GM12878 (cell line): ENCODE measurements at regions not wholly inside any gene's neighbourhood (a gene's known extent, or its start where the extent isn't known, plus 50 kb on each side); places are given as distances from the start of the nearest gene placed in this dataset.

Source experiments
- ATAC-seq: fragments of 200-7000 bp; cut with Tn5 transposase; 3 replicates; pipeline ENCODE4 v1.9.1; 2020; ENCODE audit warnings: mild to moderate bottlenecking, moderate library complexity
- BruUV-seq: library from RNA; stranded (reverse); fragments of 400-500 nt; replicated peaks from 2 replicates; lab custom pipeline; 2021; lab: Mats Ljungman, UMichigan
- CTCF ChIA-PET: fragments of 300-600 bp; sonication (Branson Sonifier 250); formaldehyde crosslinking; extraction: SDS; loops from one replicate; lab custom pipeline; 2021; ENCODE audit warnings: inconsistent platforms; lab: Yijun Ruan, JAX
- POLR2A ChIA-PET: fragments of 350-600 bp; formaldehyde crosslinking; extraction: SDS; loops from one replicate; lab custom pipeline; 2021; ENCODE audit warnings: inconsistent platforms; lab: Charles Lee
- RAD21 ChIA-PET: fragments of 300-600 bp; sonication (Branson Sonifier 250); formaldehyde crosslinking; loops from one replicate; lab custom pipeline; 2023; ENCODE audit warnings: antibody characterized with exemption; ENCODE audit not compliant: unreplicated experiment; lab: Charles Lee
- SMC1A ChIA-PET: fragments of 300-600 bp; sonication (Branson Sonifier 250); formaldehyde crosslinking; loops from one replicate; lab custom pipeline; 2023; ENCODE audit not compliant: unreplicated experiment, uncharacterized antibody; lab: Charles Lee
- DNase-seq: peaks from one replicate; pipeline ENCODE4 v3.0.0-alpha.2; 2011; ENCODE audit warnings: low read depth, low spot score
- FAIRE-seq: peaks from 3 replicates; lab custom pipeline; 2011; peaks lifted over from hg19 to GRCh38; lab: Jason Lieb, UNC
- H2AFZ ChIP-seq: 2 replicates; pipeline ENCODE4 v1.6.0; 2011; ENCODE audit warnings: low read depth, low read length, control low read depth; ENCODE audit not compliant: control insufficient read depth
- H3K27ac ChIP-seq: 2 replicates; pipeline ENCODE4 v1.5.1; 2011; ENCODE audit warnings: control low read depth; ENCODE audit not compliant: control insufficient read depth, insufficient read depth
- H3K27me3 ChIP-seq, 2 experiments: replicated peaks in 1 of 2; 2 replicates each; pipeline versions ENCODE4 v1.6.0 to v1.6.1; 2011; ENCODE audit warnings: low read length in 1 of 2; ENCODE audit not compliant: control insufficient read depth in 2 of 2, insufficient read depth in 2 of 2
- H3K36me3 ChIP-seq, 2 experiments: 2 replicates each; pipeline ENCODE4 v1.5.1; 2011; ENCODE audit warnings: low read length in 1 of 2; ENCODE audit not compliant: control insufficient read depth in 2 of 2, insufficient read depth in 2 of 2
- H3K4me1 ChIP-seq: 2 replicates; pipeline ENCODE4 v1.6.1; 2011; ENCODE audit warnings: mild to moderate bottlenecking, low read length, moderate library complexity, mixed read lengths; ENCODE audit not compliant: control insufficient read depth, insufficient read depth
- H3K4me2 ChIP-seq: 2 replicates; pipeline ENCODE4 v1.6.0; 2011; ENCODE audit warnings: control low read depth; ENCODE audit not compliant: control insufficient read depth, insufficient read depth
- H3K4me3 ChIP-seq: fragments of 200-600 bp; sonication (generic); 2 replicates; pipeline ENCODE4 v1.5.1; 2016
- H3K79me2 ChIP-seq: 2 replicates; pipeline ENCODE4 v1.6.0; 2011; ENCODE audit warnings: low read length; ENCODE audit not compliant: control insufficient read depth, insufficient read depth
- H3K9ac ChIP-seq: 2 replicates; pipeline ENCODE4 v1.8.0; 2011; ENCODE audit warnings: low read length, control low read depth, mixed read lengths; ENCODE audit not compliant: control insufficient read depth, insufficient read depth
- H3K9me3 ChIP-seq: replicated peaks from 3 replicates; pipeline ENCODE4 v1.5.1; 2011; ENCODE audit warnings: mild to moderate bottlenecking, low read length; ENCODE audit not compliant: control insufficient read depth, insufficient read depth
- H4K20me1 ChIP-seq: 2 replicates; pipeline ENCODE4 v1.6.0; 2011; ENCODE audit not compliant: control insufficient read depth, insufficient read depth
- CEBPZ ChIP-seq: fragments of 150-350 bp; IDR thresholded peaks from 2 replicates; pipeline ENCODE4 v1.6.1; 2016; ENCODE audit warnings: low read depth, low read length
- FOXM1 ChIP-seq: IDR thresholded peaks from 2 replicates; pipeline ENCODE4 v1.6.1; 2012; ENCODE audit warnings: low read depth, mild to moderate bottlenecking, inconsistent platforms, low read length, moderate library complexity
- HDGF ChIP-seq: fragments of 450-650 bp; IDR thresholded peaks from 2 replicates; pipeline ENCODE4 v1.6.1; 2016; ENCODE audit warnings: antibody characterized with exemption
- NFXL1 ChIP-seq: fragments of 450-650 bp; IDR thresholded peaks from 2 replicates; pipeline ENCODE4 v1.6.1; 2017; ENCODE audit warnings: antibody characterized with exemption, mild to moderate bottlenecking, borderline replicate concordance
- RCOR1 ChIP-seq: conservative IDR thresholded peaks from 2 replicates; pipeline ENCODE4 v1.6.1; 2012; ENCODE audit warnings: low read depth, low read length, improper control_type of control experiment
- SUPT20H ChIP-seq: IDR thresholded peaks from 2 replicates; pipeline ENCODE4 v1.6.1; 2011; ENCODE audit warnings: low read depth, mild to moderate bottlenecking, low read length, moderate library complexity, borderline replicate concordance; ENCODE audit not compliant: control insufficient read depth
- TCF3 ChIP-seq: IDR thresholded peaks from 2 replicates; pipeline ENCODE4 v1.6.1; 2012; ENCODE audit warnings: low read depth, mild to moderate bottlenecking, low read length, borderline replicate concordance; ENCODE audit not compliant: insufficient read depth
- ZZZ3 ChIP-seq: IDR thresholded peaks from 2 replicates; pipeline ENCODE4 v1.6.1; 2011; ENCODE audit warnings: low read depth; ENCODE audit not compliant: control insufficient read depth, insufficient read length
- in situ Hi-C: fragments of 300-500 bp; cut with MboI; formaldehyde crosslinking; loops from 9 replicates; pipeline ENCODE4 v1.14.3; 2018; ENCODE audit warnings: mixed read lengths
- intact Hi-C: fragments of 100-400 bp; cut with micrococcal nuclease; formaldehyde crosslinking; loops from one replicate; pipeline ENCODE4 v1.14.2; 2022; ENCODE audit not compliant: unreplicated experiment

DNA sequence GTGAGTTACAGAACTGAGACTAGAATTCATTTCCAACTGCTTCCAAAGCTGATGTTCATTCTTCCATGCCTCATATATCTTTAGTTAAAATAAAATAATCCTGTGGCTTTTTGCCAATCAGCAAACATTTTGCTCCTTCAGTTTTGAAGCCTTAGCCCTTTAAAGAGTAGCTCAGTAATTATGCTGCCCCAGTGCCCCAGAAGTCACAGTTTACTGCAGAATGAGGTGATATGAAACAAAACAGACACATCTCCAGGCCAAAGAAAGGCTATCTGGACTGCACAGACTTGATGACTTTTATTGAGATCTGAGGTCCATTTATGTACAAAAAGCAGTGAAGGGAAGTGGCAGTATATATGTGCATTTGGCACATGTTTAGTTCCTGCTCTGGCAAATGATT, 285.8 kb upstream of the ZNF462 start:
- POLR2A ChIA-PET: no interaction called here
- Histone ChIP-seq H3K36me3 (no peaks in the 10 kb centered on the region), H3K4me3 (no peak overlapping the region), H3K79me2 (no peaks in the 10 kb centered on the region), H3K9ac (no peak overlapping the region), H4K20me1 (no peaks in the 10 kb centered on the region), H2AFZ (no peak overlapping the region), H3K9me3 (no peaks in the 10 kb centered on the region; the same call in 2 of the 3 replicates)
- BruUV-seq: no TSS peak
- TF ChIP-seq NFXL1 (no peak), CEBPZ (no peak), ZZZ3 (no peak), HDGF (no peak), FOXM1 (no peak), TCF3 (no peak), SUPT20H (no peak), RCOR1 (no peak)
- TF ChIP-seq, all 136 proteins: peak for 0
- intact Hi-C loops: no loop called here
- H3K4me1 ChIP-seq: no peaks in the 10 kb centered on the region
- no peak for FAIRE-seq
- ChIA-PET RAD21 (no interaction called here), CTCF (no interaction called here), SMC1A (interaction anchor here (1.5 kb wide), 1 partner anchor 16 kb away, joined by 3 read pairs; no protein-coding TSS in a partner anchor)
- no peaks in the 10 kb centered on the region for H3K27me3 ChIP-seq
- no peak overlapping the region for H3K27ac ChIP-seq
- no peak for ATAC-seq
- DNase-seq: no peak
- H3K4me2 ChIP-seq: no peak overlapping the region
- in situ Hi-C loops: no loop called here
